ENCODE measurements at regions not wholly inside any gene's neighbourhood (a gene's known extent, or its start where the extent isn't known, plus 50 kb on each side); places are given as distances from the start of the nearest gene placed in this dataset.
A peak's percentile ranks its signal among the peaks of the same experiment; 100 is the strongest.

DNA sequence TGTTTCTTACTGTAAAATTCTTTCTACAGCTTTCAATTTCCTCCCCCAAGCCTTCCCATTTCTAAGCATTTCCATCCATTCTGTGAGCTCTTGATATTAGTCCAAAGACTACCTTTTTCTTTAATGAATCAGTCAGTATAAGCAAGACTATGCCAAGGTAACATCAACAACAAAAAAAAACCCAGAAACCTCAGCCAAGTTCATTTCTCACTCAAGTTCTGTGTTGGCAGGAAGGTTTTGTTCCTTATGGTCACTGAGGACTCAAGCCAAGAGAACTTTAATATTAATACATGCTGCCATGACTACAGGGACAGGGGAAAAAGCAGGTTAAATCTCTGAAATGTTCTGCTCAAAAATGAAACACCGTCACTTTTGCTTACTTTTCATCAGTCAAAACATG lies 621.2 kb upstream of the NRP1 start:
- Mint-ChIP-seq H3K9me3 (peaks cover 12% of the 10 kb centered on the region), H3K4me1 (no peaks in the 10 kb centered on the region), H3K4me3 (no peak overlapping the region), H3K27ac (no peak overlapping the region), H3K27me3 (ENCODE audit: low read depth) (no peaks in the 10 kb centered on the region), H3K36me3 (ENCODE audit: low read depth) (no peaks in the 10 kb centered on the region)
- TF ChIP-seq, protein P1, sequence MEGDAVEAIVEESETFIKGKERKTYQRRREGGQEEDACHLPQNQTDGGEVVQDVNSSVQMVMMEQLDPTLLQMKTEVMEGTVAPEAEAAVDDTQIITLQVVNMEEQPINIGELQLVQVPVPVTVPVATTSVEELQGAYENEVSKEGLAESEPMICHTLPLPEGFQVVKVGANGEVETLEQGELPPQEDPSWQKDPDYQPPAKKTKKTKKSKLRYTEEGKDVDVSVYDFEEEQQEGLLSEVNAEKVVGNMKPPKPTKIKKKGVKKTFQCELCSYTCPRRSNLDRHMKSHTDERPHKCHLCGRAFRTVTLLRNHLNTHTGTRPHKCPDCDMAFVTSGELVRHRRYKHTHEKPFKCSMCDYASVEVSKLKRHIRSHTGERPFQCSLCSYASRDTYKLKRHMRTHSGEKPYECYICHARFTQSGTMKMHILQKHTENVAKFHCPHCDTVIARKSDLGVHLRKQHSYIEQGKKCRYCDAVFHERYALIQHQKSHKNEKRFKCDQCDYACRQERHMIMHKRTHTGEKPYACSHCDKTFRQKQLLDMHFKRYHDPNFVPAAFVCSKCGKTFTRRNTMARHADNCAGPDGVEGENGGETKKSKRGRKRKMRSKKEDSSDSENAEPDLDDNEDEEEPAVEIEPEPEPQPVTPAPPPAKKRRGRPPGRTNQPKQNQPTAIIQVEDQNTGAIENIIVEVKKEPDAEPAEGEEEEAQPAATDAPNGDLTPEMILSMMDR (IDR thresholded peaks at IDR 0.05; ENCODE audit: unreplicated experiment in 3 of 3) = no peak

DNA sequence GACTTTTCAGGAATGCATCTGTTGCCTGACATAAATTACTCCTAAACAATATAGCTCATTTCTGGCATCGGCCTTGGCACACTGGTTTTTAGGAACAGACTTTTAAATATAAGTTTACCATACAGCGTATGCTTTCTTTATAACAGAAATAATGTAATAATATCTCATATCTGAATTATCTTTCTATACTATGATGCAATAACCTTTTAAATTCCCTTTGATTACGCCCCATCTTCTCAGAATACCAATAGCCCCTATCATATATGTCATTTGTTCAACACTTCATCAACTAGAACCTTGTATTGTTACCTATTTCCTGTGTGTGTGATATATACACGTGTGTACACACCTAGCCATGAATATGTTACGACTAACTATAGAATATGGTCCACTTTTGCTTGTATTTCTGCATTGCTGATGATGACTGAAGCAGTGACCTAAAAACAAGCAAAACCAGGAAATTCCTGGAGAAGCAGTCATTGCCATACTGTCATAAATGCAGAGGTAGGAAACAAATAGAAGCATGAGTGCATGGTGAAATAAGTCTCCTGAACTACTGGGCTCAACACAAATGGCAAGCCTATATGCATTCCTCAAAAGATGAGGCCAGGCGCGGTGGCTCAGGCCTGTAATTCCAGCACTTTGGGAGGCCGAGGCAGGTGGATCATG lies 618.4 kb upstream of the NRP1 start:
- Mint-ChIP-seq H3K27me3 (ENCODE audit: low read depth) (no peaks in the 10 kb centered on the region), H3K4me1 (peaks cover 8% of the 10 kb centered on the region), H3K9me3 (peaks cover 15% of the 10 kb centered on the region), H3K36me3 (ENCODE audit: low read depth) (no peaks in the 10 kb centered on the region), H3K27ac (no peak overlapping the region), H3K4me3 (no peak overlapping the region)
- TF ChIP-seq, protein P1 (IDR thresholded peaks at IDR 0.05; ENCODE audit: unreplicated experiment in 3 of 3) = no peak

DNA sequence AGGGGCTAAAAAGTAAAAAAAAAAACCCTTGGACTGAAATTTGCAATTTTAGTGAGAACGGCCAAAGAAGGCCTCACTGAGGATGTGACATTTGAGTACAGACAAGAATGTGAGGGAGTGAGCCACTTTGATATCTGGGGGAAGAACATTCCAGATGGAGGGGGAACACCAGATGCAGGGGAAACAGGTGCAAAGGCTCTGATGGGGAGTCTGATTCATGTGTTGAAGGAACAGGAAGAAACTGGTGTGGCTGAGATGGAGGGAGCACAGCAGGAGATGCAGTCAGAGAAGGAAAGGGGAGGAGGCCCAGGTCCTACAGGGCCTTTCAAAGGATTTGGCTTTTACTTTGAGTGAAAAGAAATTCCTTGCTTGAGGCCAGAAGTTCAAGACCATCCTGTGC lies 615.7 kb upstream of the NRP1 start:
- Mint-ChIP-seq H3K4me1 (peaks cover 8% of the 10 kb centered on the region), H3K27me3 (ENCODE audit: low read depth) (no peaks in the 10 kb centered on the region), H3K27ac (peak overlapping the region; percentile 11 to 73 (median 29)), H3K9me3 (peaks cover 10% of the 10 kb centered on the region), H3K36me3 (ENCODE audit: low read depth) (no peaks in the 10 kb centered on the region), H3K4me3 (peak overlapping the region in 1 of 3 experiments; percentile 15)
- TF ChIP-seq, protein P1 (IDR thresholded peaks at IDR 0.05; ENCODE audit: unreplicated experiment in 3 of 3) = no peak

DNA sequence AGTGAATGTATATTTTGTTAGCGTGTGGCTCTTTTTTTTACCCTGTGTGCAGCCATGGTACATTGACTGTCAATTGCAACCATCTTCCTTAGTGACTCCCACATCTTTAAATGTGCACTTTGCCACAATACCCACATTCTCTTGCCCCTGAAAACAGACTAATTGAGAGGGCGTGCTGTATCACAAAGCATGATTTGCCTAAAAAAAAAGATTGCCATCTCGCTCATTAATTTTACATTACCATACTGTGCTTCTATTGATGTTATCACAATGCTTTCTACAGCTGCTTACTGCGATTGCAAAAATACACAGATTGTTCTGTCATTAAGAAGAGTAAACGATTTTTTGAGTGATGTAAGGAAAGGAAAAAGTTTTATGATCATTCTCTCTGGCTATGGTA lies 613.1 kb upstream of the NRP1 start:
- Mint-ChIP-seq H3K4me1 (peaks cover 8% of the 10 kb centered on the region), H3K36me3 (ENCODE audit: low read depth) (no peaks in the 10 kb centered on the region), H3K4me3 (no peak overlapping the region), H3K27ac (no peak overlapping the region), H3K9me3 (peaks cover 12% of the 10 kb centered on the region), H3K27me3 (ENCODE audit: low read depth) (no peaks in the 10 kb centered on the region)
- TF ChIP-seq, protein P1 (IDR thresholded peaks at IDR 0.05; ENCODE audit: unreplicated experiment in 3 of 3) = no peak

DNA sequence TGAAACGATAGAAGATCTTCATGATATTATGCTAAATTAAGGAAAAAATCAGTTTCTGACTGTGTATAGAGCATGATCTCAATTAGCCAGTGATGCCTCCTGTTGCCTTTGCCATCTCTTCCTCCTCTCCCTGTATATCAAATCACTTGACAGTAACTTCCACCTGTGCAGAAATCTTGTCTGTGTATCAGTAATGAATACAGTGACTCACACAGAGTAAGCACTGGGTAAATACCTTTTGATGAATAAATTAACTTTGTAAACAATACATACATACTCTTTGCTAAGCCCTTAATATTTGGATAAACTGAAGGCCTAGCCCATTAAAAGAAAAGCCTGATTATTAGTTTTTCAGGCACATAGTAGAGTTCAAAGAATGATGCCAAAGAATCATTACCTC lies 610.6 kb upstream of the NRP1 start:
- no peaks in the 10 kb centered on the region for H3K36me3 Mint-ChIP-seq (ENCODE audit: low read depth)
- H3K4me3 Mint-ChIP-seq = no peak overlapping the region
- H3K27ac Mint-ChIP-seq = no peak overlapping the region
- TF ChIP-seq, protein P1 (IDR thresholded peaks at IDR 0.05; ENCODE audit: unreplicated experiment in 3 of 3) = no peak
- no peaks in the 10 kb centered on the region for H3K27me3 Mint-ChIP-seq (ENCODE audit: low read depth)
- peaks cover 9% of the 10 kb centered on the region for H3K9me3 Mint-ChIP-seq
- peaks cover 4% of the 10 kb centered on the region for H3K4me1 Mint-ChIP-seq

DNA sequence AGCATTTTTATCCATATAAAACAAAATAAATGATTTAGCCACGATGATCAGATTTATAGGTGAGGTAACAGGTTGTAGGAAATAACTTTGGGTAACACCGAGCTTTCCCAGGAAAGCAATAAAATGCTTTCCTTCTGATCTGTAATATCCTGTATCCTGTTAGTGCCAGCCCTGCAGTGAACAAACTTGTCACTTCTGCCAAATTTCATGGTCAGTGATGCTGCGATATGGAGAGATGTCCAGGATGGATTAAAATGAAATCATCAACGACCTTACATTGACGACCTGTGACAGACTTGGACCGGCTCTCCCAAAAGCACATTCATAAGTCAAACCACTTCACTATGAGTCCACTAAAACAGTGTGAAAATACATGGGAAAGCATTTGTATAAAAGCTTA lies 608.0 kb upstream of the NRP1 start:
- Mint-ChIP-seq H3K27ac (no peak overlapping the region), H3K9me3 (peaks cover 9% of the 10 kb centered on the region), H3K4me3 (no peak overlapping the region), H3K4me1 (peaks cover 15% of the 10 kb centered on the region), H3K36me3 (ENCODE audit: low read depth) (no peaks in the 10 kb centered on the region), H3K27me3 (ENCODE audit: low read depth) (no peaks in the 10 kb centered on the region)
- TF ChIP-seq, protein P1 (IDR thresholded peaks at IDR 0.05; ENCODE audit: unreplicated experiment in 3 of 3) = no peak

Data from nephron (organoid).